B cell (primary cell): ENCODE measurements at regions not wholly inside any gene's neighbourhood (a gene's known extent, or its start where the extent isn't known, plus 50 kb on each side); places are given as distances from the start of the nearest gene placed in this dataset.

Source experiments
- EZH2 ChIP-seq: IDR thresholded peaks from 2 replicates; pipeline ENCODE4 v1.6.1; 2012; ENCODE audit warnings: borderline replicate concordance, low read depth, mild to moderate bottlenecking, moderate library complexity, low read length; ENCODE audit not compliant: insufficient read depth, poor library complexity, severe bottlenecking
- TF ChIP-seq, protein P1 (sequence below): fragments of 200-600 bp; IDR thresholded peaks from one replicate; pipeline ENCODE4 v1.8.0; 2022; ENCODE audit warnings: antibody characterized with exemption, mild to moderate bottlenecking

DNA sequence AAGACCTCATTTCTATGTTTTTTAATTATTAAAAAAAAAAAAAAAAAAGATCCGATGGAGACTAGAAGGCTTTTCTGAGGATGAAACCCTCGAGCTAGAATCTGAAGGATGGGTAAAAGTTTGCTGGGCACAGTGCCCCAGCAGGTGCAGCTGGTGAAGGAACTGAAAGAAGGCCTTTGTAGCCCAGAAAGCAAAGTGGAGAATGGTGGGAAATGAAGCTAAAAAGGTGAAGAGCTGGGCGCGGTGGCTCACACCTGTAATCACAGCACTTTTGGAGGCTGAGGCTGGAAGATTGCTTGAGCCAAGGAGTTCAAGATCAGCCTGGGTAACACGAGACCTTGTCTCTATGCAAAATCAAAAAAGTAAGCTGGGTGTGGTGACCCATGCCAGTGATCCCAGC is 50.3 kb upstream of the SEC14L1 start:
- TF ChIP-seq, protein P1, sequence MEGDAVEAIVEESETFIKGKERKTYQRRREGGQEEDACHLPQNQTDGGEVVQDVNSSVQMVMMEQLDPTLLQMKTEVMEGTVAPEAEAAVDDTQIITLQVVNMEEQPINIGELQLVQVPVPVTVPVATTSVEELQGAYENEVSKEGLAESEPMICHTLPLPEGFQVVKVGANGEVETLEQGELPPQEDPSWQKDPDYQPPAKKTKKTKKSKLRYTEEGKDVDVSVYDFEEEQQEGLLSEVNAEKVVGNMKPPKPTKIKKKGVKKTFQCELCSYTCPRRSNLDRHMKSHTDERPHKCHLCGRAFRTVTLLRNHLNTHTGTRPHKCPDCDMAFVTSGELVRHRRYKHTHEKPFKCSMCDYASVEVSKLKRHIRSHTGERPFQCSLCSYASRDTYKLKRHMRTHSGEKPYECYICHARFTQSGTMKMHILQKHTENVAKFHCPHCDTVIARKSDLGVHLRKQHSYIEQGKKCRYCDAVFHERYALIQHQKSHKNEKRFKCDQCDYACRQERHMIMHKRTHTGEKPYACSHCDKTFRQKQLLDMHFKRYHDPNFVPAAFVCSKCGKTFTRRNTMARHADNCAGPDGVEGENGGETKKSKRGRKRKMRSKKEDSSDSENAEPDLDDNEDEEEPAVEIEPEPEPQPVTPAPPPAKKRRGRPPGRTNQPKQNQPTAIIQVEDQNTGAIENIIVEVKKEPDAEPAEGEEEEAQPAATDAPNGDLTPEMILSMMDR: no peak
- no peak for TF ChIP-seq EZH2
